Peyer's patch (tissue), 4 donors: ENCODE measurements at regions not wholly inside any gene's neighbourhood (a gene's known extent, or its start where the extent isn't known, plus 50 kb on each side); places are given as distances from the start of the nearest gene placed in this dataset.

ENCODE experiments used
- DNase-seq, 3 donors: peaks; one replicate each; pipeline ENCODE4 v3.0.0-alpha.2; 2017 to 2019
- H3K27ac ChIP-seq, 4 donors: fragments of 200-600 bp; sonication (generic); one replicate each; pipeline ENCODE4 v1.5.1; 2016 to 2019
- H3K27me3 ChIP-seq, 2 donors: fragments of 200-600 bp; sonication (generic); one replicate each; pipeline ENCODE4 v1.5.1; 2019
- H3K36me3 ChIP-seq, 3 donors: fragments of 200-600 bp; sonication (generic); one replicate each; pipeline ENCODE4 v1.5.1; 2016 to 2019
- H3K4me1 ChIP-seq, 4 donors: fragments of 200-600 bp; sonication (generic); one replicate each; pipeline ENCODE4 v1.5.1; 2016 to 2019
- H3K4me3 ChIP-seq, 4 donors: fragments of 200-600 bp; sonication (generic); 1 replicate in 3 of 4; 2 replicates in 1 of 4; pipeline ENCODE4 v1.5.1; 2016 to 2019; ENCODE audit warnings: mild to moderate bottlenecking in 1 of 4
- H3K9me3 ChIP-seq, 4 donors: fragments of 200-600 bp; sonication (generic); one replicate each; pipeline ENCODE4 v1.5.1; 2016 to 2019; ENCODE audit warnings: mild to moderate bottlenecking in 1 of 4
- POLR2A ChIP-seq, 2 donors: fragments of 450-650 bp; IDR thresholded peaks; one replicate each; pipeline ENCODE4 v1.5.1; 2017; ENCODE audit warnings: antibody characterized with exemption in 2 of 2, mild to moderate bottlenecking in 2 of 2, moderate library complexity in 2 of 2
- TF ChIP-seq, protein P1 (sequence below), 6 experiments: fragments of 450-650 bp in 4 of 6; fragments of 200-600 bp in 2 of 6; sonication (generic) in 1 of 6; IDR thresholded peaks; one replicate each; pipeline ENCODE4 v1.5.1; 2017 to 2019; ENCODE audit warnings: antibody characterized with exemption in 6 of 6, mild to moderate bottlenecking in 3 of 6, moderate library complexity in 1 of 6

DNA sequence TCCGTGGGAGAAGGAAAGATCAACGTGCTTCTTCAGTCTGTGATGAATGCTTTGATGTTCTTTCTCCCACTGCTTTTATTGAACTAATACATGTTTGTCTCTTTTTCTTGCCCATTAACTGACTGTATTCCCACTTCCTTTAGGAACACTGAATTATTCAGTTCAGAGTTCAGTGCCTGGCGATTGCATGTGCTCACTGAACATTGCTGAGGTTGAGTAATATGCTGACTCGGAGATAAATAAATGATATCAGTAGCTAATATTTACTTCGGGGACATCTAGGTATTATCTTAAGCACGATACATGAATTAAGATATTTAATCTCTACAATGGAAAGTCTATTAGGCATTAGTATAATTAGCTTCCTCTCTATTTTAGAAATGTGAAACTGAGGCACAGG is 102.3 kb upstream of the OR5AK2 start:
- TF ChIP-seq, protein P1, sequence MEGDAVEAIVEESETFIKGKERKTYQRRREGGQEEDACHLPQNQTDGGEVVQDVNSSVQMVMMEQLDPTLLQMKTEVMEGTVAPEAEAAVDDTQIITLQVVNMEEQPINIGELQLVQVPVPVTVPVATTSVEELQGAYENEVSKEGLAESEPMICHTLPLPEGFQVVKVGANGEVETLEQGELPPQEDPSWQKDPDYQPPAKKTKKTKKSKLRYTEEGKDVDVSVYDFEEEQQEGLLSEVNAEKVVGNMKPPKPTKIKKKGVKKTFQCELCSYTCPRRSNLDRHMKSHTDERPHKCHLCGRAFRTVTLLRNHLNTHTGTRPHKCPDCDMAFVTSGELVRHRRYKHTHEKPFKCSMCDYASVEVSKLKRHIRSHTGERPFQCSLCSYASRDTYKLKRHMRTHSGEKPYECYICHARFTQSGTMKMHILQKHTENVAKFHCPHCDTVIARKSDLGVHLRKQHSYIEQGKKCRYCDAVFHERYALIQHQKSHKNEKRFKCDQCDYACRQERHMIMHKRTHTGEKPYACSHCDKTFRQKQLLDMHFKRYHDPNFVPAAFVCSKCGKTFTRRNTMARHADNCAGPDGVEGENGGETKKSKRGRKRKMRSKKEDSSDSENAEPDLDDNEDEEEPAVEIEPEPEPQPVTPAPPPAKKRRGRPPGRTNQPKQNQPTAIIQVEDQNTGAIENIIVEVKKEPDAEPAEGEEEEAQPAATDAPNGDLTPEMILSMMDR (IDR thresholded peaks at IDR 0.05): no peak
- no peak for TF ChIP-seq POLR2A (IDR thresholded peaks at IDR 0.05)
- no peak for DNase-seq
- H3K9me3 ChIP-seq: no peaks in the 10 kb centered on the region
- no peak overlapping the region for H3K27ac ChIP-seq
- peaks cover 0 to 6% (median 0%) of the 10 kb centered on the region in 4 donors for H3K4me1 ChIP-seq
- H3K36me3 ChIP-seq: no peaks in the 10 kb centered on the region
- no peaks in the 10 kb centered on the region for H3K27me3 ChIP-seq
- H3K4me3 ChIP-seq: no peak overlapping the region

DNA sequence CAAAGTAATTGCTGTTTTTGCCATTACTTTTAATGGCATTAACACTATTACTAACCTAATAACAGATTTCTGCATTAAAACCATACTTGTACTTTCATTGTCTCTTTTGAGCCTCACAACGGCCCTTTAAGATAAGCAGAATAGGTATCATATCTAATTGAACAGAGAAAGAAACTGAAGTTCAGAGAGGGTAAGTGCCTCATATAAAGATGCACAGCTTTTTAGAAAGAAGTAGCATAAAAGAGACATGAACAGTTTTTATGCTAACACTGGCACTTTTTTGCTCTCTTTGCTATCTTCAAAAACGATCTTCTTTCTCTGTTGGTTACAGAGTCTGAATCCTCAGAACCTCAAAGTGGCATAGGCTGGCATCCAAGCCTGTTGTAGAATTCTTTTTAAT is 102.9 kb upstream of the OR5AK2 start:
- peak overlapping the region in 1 of 4 donors; percentile 38 for H3K27ac ChIP-seq
- TF ChIP-seq, protein P1 (IDR thresholded peaks at IDR 0.05): no peak
- TF ChIP-seq POLR2A (IDR thresholded peaks at IDR 0.05): no peak
- H3K27me3 ChIP-seq: no peaks in the 10 kb centered on the region
- H3K4me3 ChIP-seq: no peak overlapping the region
- DNase-seq: no peak
- H3K9me3 ChIP-seq: no peaks in the 10 kb centered on the region
- H3K36me3 ChIP-seq: no peaks in the 10 kb centered on the region
- H3K4me1 ChIP-seq: peaks cover 0 to 6% (median 0%) of the 10 kb centered on the region in 4 donors

DNA sequence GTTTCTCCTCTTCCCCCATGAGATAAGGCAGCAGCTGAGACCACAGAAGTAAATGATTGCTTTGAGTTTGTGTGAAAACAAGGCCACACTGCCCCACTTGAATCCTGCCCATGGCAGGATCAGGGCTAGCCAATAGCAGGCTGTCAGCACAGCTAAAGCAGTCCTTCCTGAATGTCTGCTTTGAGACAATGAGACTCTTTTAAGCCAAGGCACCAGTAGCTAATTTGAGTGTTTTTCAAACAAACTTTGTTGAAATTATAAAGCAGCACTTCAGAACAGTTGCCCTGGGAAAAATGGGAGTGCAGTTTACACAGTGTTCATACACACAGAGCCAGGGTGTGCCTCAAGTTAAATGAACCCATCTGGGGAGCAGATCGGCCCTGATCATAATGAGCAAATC is 103.5 kb upstream of the OR5AK2 start:
- TF ChIP-seq, protein P1 (IDR thresholded peaks at IDR 0.05): no peak
- no peak for TF ChIP-seq POLR2A (IDR thresholded peaks at IDR 0.05)
- peak in 2 of 3 donors; percentile 46 to 49 for DNase-seq
- Histone ChIP-seq H3K4me1 (peaks cover 0 to 6% (median 0%) of the 10 kb centered on the region in 4 donors), H3K27me3 (no peaks in the 10 kb centered on the region), H3K36me3 (no peaks in the 10 kb centered on the region), H3K27ac (peak overlapping the region in 2 of 4 donors; percentile 38), H3K4me3 (no peak overlapping the region), H3K9me3 (no peaks in the 10 kb centered on the region)

DNA sequence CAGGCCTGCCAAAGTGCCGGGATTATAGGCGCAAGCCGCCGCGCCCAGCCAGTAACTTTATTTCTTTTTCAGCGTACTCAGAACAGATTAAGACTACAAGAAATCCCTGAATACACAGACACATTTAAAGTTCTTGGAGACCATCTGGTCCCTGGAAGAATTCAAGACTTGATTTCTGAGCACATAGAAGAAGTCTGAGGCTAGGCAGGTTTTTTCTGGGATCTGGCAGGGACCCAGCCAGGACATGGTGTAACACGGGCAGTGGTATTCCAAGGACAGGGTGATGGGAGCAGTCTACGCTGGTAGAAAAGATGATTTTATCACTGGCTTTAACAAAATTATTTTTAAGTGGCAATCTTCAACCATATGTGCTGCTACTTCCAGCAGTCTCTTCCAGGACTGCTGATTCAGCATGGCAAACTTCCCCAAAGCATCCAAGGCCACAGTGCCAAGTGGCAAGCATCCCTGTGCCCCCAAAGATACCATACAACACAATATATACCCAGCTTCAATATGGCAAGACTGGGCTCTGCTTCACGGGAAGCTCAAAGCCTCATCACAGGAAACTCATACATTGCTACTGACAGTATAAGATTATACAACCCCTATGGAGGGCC is 105.2 kb upstream of the OR5AK2 start:
- Histone ChIP-seq H3K27me3 (no peaks in the 10 kb centered on the region), H3K9me3 (no peaks in the 10 kb centered on the region), H3K36me3 (no peaks in the 10 kb centered on the region), H3K4me1 (peaks cover 0 to 6% (median 0%) of the 10 kb centered on the region in 4 donors), H3K27ac (no peak overlapping the region), H3K4me3 (no peak overlapping the region)
- DNase-seq: no peak
- no peak for TF ChIP-seq POLR2A (IDR thresholded peaks at IDR 0.05)
- TF ChIP-seq, protein P1 (IDR thresholded peaks at IDR 0.05): no peak

DNA sequence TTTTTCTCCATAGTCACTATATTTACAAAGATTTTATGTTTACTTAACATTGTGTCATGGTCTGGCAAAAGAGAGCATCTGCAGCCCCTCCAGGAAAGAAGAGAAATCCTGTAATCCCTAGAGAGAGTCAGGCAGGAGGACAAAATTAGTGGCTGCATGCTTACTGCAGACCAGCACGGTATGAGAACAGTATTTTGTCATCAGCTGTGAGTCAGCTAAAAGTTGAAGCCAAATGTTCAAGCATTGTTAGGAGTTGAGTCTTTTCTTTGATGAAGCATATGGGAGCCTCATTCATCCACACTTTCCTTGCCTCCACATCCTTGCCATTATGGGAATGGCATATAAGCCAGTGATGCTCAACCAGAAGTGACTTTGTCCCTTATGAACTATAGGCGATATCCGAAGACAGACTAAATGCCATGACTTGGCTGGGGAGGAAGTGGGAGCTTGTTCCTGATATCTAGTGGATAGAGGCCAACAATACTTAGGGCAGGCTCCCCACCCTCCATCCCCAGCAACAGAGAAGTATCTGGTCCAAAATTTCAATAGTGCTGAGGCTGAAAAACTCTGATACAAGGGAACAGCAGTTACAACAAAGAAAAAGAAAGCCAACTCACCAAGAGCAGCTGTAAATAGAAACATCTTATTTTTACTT is 112.0 kb upstream of the OR5AK2 start:
- H3K27ac ChIP-seq: no peak overlapping the region
- H3K27me3 ChIP-seq: no peaks in the 10 kb centered on the region
- TF ChIP-seq, protein P1 (IDR thresholded peaks at IDR 0.05): no peak
- no peak for TF ChIP-seq POLR2A (IDR thresholded peaks at IDR 0.05)
- no peaks in the 10 kb centered on the region for H3K9me3 ChIP-seq
- H3K4me1 ChIP-seq: no peaks in the 10 kb centered on the region
- DNase-seq: no peak
- H3K36me3 ChIP-seq: no peaks in the 10 kb centered on the region
- no peak overlapping the region for H3K4me3 ChIP-seq
